ENCODE measurements at regions not wholly inside any gene's neighbourhood (a gene's known extent, or its start where the extent isn't known, plus 50 kb on each side); places are given as distances from the start of the nearest gene placed in this dataset.

- Histone ChIP-seq H3K4me1 (replicated peaks in 1 of 2; ENCODE audit: control insufficient read depth in 2 of 2, insufficient read depth in 2 of 2, low read length in 2 of 2) (no peaks in the 10 kb centered on the region), H3K4me2 (ENCODE audit: insufficient read depth, low read length) (no peak overlapping the region), H3K4me3 (no peak overlapping the region), H4K20me1 (replicated peaks; ENCODE audit: control insufficient read depth, insufficient read depth, low read length) (no peaks in the 10 kb centered on the region), H3K27me3 (ENCODE audit: control insufficient read depth in 2 of 2, insufficient read depth in 2 of 2, low read length in 2 of 2) (no peaks in the 10 kb centered on the region), H3K36me3 (ENCODE audit: control insufficient read depth, insufficient read depth, low read length) (no peaks in the 10 kb centered on the region), H2AFZ (ENCODE audit: low read depth, low read length) (no peak overlapping the region), H3K9me3 (replicated peaks; ENCODE audit: control insufficient read depth, insufficient read depth, low read depth, low read length) (no peaks in the 10 kb centered on the region), H3K79me2 (ENCODE audit: control insufficient read depth, insufficient read depth, low read length) (no peaks in the 10 kb centered on the region), H3K9ac (ENCODE audit: insufficient read depth in 1 of 2, low read depth in 2 of 2, low read length in 2 of 2) (no peak overlapping the region), H3K27ac (ENCODE audit: extremely low read depth, low read depth, low read length) (no peak overlapping the region), H3K9me1 (ENCODE audit: control insufficient read depth, insufficient read depth, low read length) (no peaks in the 10 kb centered on the region)
- 4% methylated on average over 2 of the region's 2 CpGs for WGBS (ENCODE audit: insufficient coverage, low coverage, missing lambda C conversion rate)
- BruUV-seq (replicated peaks), result no TSS peak
- DNase-seq (ENCODE audit: extremely low read depth in 1 of 4, low spot score in 3 of 4) (no peak), FAIRE-seq (no peak), ATAC-seq (no peak)
- in situ Hi-C loops (cut with MboI) (no loop called here), intact Hi-C loops (cut with micrococcal nuclease) (no loop called here)
- POLR2A ChIA-PET, result no interaction called here
- CTCF ChIA-PET (ENCODE audit: low intra/inter-chr PET ratio), result no interaction called here
- TF ChIP-seq YBX1 (IDR thresholded peaks at IDR 0.05) (no peak), KLF16 (IDR thresholded peaks at IDR 0.05) (no peak), PTBP1 (IDR thresholded peaks at IDR 0.05; ENCODE audit: low read depth, low read length) (no peak), GMEB1 (CRISPR knock-in tag; IDR thresholded peaks at IDR 0.05) (no peak), KAT2B (IDR thresholded peaks at IDR 0.05; ENCODE audit: low read depth, low read length) (no peak), ZFP91 (CRISPR knock-in tag; IDR thresholded peaks at IDR 0.05) (no peak), POLR3A (IDR thresholded peaks at IDR 0.05; ENCODE audit: borderline replicate concordance, extremely low read depth, insufficient read depth, insufficient read length) (no peak), ZBTB7A (IDR thresholded peaks at IDR 0.05; ENCODE audit: borderline replicate concordance, control insufficient read depth, low read depth, low read length) (no peak), TEAD4 (IDR thresholded peaks at IDR 0.05; ENCODE audit: low read length) (no peak), TEAD4 (CRISPR knock-in tag; IDR thresholded peaks at IDR 0.05; ENCODE audit: borderline replicate concordance) (no peak), E2F8 (IDR thresholded peaks at IDR 0.05; ENCODE audit: low read depth, partially characterized antibody) (no peak), ZNF695 (CRISPR knock-in tag; IDR thresholded peaks at IDR 0.05) (no peak), NR2C2 (CRISPR knock-in tag; IDR thresholded peaks at IDR 0.05) (no peak), NR2C2 (tag; IDR thresholded peaks at IDR 0.05) (no peak), ESRRB (CRISPR knock-in tag; IDR thresholded peaks at IDR 0.05; ENCODE audit: borderline replicate concordance) (no peak)
Observed at GRCh38 chr5:124397317-124397716, 349.1 kb downstream of the ZNF608 start.

Data from K562 (cell line).